SK-N-SH (cell line): ENCODE measurements at regions not wholly inside any gene's neighbourhood (a gene's known extent, or its start where the extent isn't known, plus 50 kb on each side); places are given as distances from the start of the nearest gene placed in this dataset.

Source experiments
- CTCF ChIA-PET: fragments of 300-600, 350-600 bp; formaldehyde crosslinking; extraction: SDS; loops from one replicate; lab custom pipeline; 2021; lab: Yijun Ruan, JAX
- POLR2A ChIA-PET: fragments of 350-600 bp; sonication (Branson Sonifier 250); formaldehyde crosslinking; extraction: SDS; loops from one replicate; lab custom pipeline; 2020; ENCODE audit warnings: antibody characterized with exemption, inconsistent platforms; lab: Yijun Ruan, JAX
- DNase-seq: peaks from one replicate; pipeline ENCODE4 v3.0.0; 2012
- H2AFZ ChIP-seq: fragments of 200-600 bp; sonication (generic); 2 replicates; pipeline ENCODE4 v1.8.1; 2016; ENCODE audit warnings: antibody characterized with exemption, mild to moderate bottlenecking, low read depth
- H3F3A ChIP-seq: fragments of 200-600 bp; sonication (generic); replicated peaks from 2 replicates; pipeline ENCODE3; 2016; ENCODE audit warnings: antibody characterized with exemption, mild to moderate bottlenecking; ENCODE audit not compliant: insufficient read depth
- H3K27ac ChIP-seq, 2 experiments: fragments of 200-500 bp in 1 of 2; fragments of 200-600 bp in 1 of 2; sonication (Bioruptor generic) in 1 of 2; sonication (generic), shearing (Covaris generic) in 1 of 2; 2 replicates each; pipeline versions ENCODE4 v1.5.1 to v1.6.1; 2014 to 2016; ENCODE audit warnings: low read depth in 2 of 2, inconsistent platforms in 1 of 2, low read length in 1 of 2, mild to moderate bottlenecking in 1 of 2, mixed read lengths in 1 of 2
- H3K27me3 ChIP-seq: fragments of 200-600 bp; sonication (generic), shearing (Covaris generic); 2 replicates; pipeline ENCODE4 v1.6.1; 2016; ENCODE audit warnings: mixed run types; ENCODE audit not compliant: insufficient read depth
- H3K36me3 ChIP-seq, 2 experiments: fragments of 200-500 bp in 1 of 2; fragments of 200-600 bp in 1 of 2; sonication (Bioruptor generic) in 1 of 2; sonication (generic) in 1 of 2; replicated peaks in 1 of 2; 2 replicates each; pipeline versions ENCODE3 to v1.5.1; 2014 to 2016; ENCODE audit warnings: low read length in 1 of 2, mild to moderate bottlenecking in 1 of 2; ENCODE audit not compliant: insufficient read depth in 2 of 2, control insufficient read depth in 1 of 2
- H3K4me1 ChIP-seq, 2 experiments: fragments of 200-500 bp in 1 of 2; fragments of 200-600 bp in 1 of 2; sonication (Bioruptor generic) in 1 of 2; sonication (generic), shearing (Covaris generic) in 1 of 2; 2 replicates each; pipeline versions ENCODE4 v1.5.1 to v1.6.1; 2014 to 2016; ENCODE audit warnings: low read depth in 1 of 2, low read length in 1 of 2, mixed run types in 1 of 2; ENCODE audit not compliant: insufficient read depth in 2 of 2, control insufficient read depth in 1 of 2
- H3K4me2 ChIP-seq: fragments of 200-600 bp; sonication (generic), shearing (Covaris generic); 2 replicates; pipeline ENCODE4 v1.6.1; 2017; ENCODE audit warnings: mixed run types
- H3K4me3 ChIP-seq, 2 experiments: fragments of 200-500 bp in 1 of 2; fragments of 200-600 bp in 1 of 2; sonication (Bioruptor generic) in 1 of 2; sonication (generic), shearing (Covaris generic) in 1 of 2; 2 replicates each; pipeline versions ENCODE4 v1.5.1 to v1.8.1; 2014 to 2016; ENCODE audit warnings: low read depth in 2 of 2, inconsistent platforms in 1 of 2, low read length in 1 of 2, mild to moderate bottlenecking in 1 of 2, mixed read lengths in 1 of 2, moderate library complexity in 1 of 2
- H3K79me2 ChIP-seq: fragments of 200-600 bp; sonication (generic); 2 replicates; pipeline ENCODE4 v1.8.1; 2017; ENCODE audit warnings: mild to moderate bottlenecking; ENCODE audit not compliant: insufficient read depth
- H3K9ac ChIP-seq: fragments of 200-600 bp; sonication (generic); 2 replicates; pipeline ENCODE4 v1.6.1; 2017; ENCODE audit warnings: mixed run types
- H3K9me2 ChIP-seq: fragments of 200-600 bp; sonication (generic); 2 replicates; pipeline ENCODE4 v1.6.1; 2017; ENCODE audit warnings: mixed run types
- H3K9me3 ChIP-seq: fragments of 200-600 bp; sonication (generic); 2 replicates; pipeline ENCODE4 v1.6.1; 2017; ENCODE audit warnings: mixed run types, mild to moderate bottlenecking, moderate library complexity
- H4K20me1 ChIP-seq: fragments of 200-600 bp; sonication (generic); 2 replicates; pipeline ENCODE4 v1.6.1; 2017; ENCODE audit warnings: mild to moderate bottlenecking, mixed run types; ENCODE audit not compliant: insufficient read depth
- CHD2 ChIP-seq: fragments of 150-350 bp; IDR thresholded peaks from 2 replicates; pipeline ENCODE4 v1.6.1; 2018; ENCODE audit warnings: low read length; ENCODE audit not compliant: partially characterized antibody
- ELF1 ChIP-seq: IDR thresholded peaks from 2 replicates; pipeline ENCODE4 v1.4.0; 2012
- EZH2phosphoT487 ChIP-seq: fragments of 200-600 bp; sonication (generic); IDR thresholded peaks from 2 replicates; pipeline ENCODE4 v1.6.1; 2017; ENCODE audit warnings: low read depth, mixed run types, mild to moderate bottlenecking, antibody characterized with exemption, moderate library complexity, borderline replicate concordance
- FOSL2 ChIP-seq: IDR thresholded peaks from 2 replicates; pipeline ENCODE4 v1.4.0; 2012; ENCODE audit warnings: low read depth, mild to moderate bottlenecking, moderate library complexity, borderline replicate concordance
- FOXJ3 ChIP-seq: sonication (generic); formaldehyde crosslinking; IDR thresholded peaks from 2 replicates; pipeline ENCODE4 v1.5.1; 2020; ENCODE audit warnings: mild to moderate bottlenecking, missing genetic modification reagents
- FOXM1 ChIP-seq: IDR thresholded peaks from 2 replicates; pipeline ENCODE4 v1.4.0; 2012; ENCODE audit warnings: low read depth, mild to moderate bottlenecking
- JUND ChIP-seq: IDR thresholded peaks from 2 replicates; pipeline ENCODE4 v1.4.0; 2012
- MEF2A ChIP-seq: IDR thresholded peaks from 2 replicates; pipeline ENCODE4 v1.4.0; 2012; ENCODE audit warnings: low read depth, borderline replicate concordance
- MXI1 ChIP-seq: IDR thresholded peaks from 2 replicates; pipeline ENCODE4 v1.6.1; 2012; ENCODE audit warnings: mild to moderate bottlenecking, low read depth, low read length, improper control_type of control experiment
- NFIC ChIP-seq: IDR thresholded peaks from 2 replicates; pipeline ENCODE4 v1.4.0; 2012; ENCODE audit warnings: borderline replicate concordance
- NRF1 ChIP-seq: IDR thresholded peaks from 2 replicates; pipeline ENCODE4 v1.6.1; 2012; ENCODE audit warnings: low read depth, mild to moderate bottlenecking, low read length
- POLR2AphosphoS5 ChIP-seq: IDR thresholded peaks from 2 replicates; pipeline ENCODE4 v1.6.1; 2012; ENCODE audit warnings: low read depth, low read length
- RXRA ChIP-seq: IDR thresholded peaks from 2 replicates; pipeline ENCODE4 v1.4.0; 2012; ENCODE audit warnings: low read depth, mild to moderate bottlenecking, borderline replicate concordance
- SMC3 ChIP-seq: IDR thresholded peaks from 2 replicates; pipeline ENCODE4 v1.6.1; 2012; ENCODE audit warnings: low read depth, low read length, improper control_type of control experiment
- TEAD4 ChIP-seq: IDR thresholded peaks from 2 replicates; pipeline ENCODE4 v1.4.0; 2012; ENCODE audit warnings: mild to moderate bottlenecking, borderline replicate concordance; ENCODE audit not compliant: insufficient read depth
- WGBS: methylation state at CpG from one replicate; pipeline ENCODE4 v1.1.6; 2017; ENCODE audit warnings: low lambda C conversion rate; 5-methylcytosine and 5-hydroxymethylcytosine counted together
- TF ChIP-seq, protein P1 (sequence below): fragments of 200-600 bp; sonication (generic); IDR thresholded peaks from 2 replicates; pipeline ENCODE4 v1.6.1; 2017; ENCODE audit warnings: antibody characterized with exemption, mild to moderate bottlenecking, moderate library complexity
- TF ChIP-seq, protein P2 (sequence below): IDR thresholded peaks from 2 replicates; pipeline ENCODE4; 2012
- TF ChIP-seq, protein P3 (sequence below): IDR thresholded peaks from 2 replicates; pipeline ENCODE4 v1.4.0; 2012; ENCODE audit warnings: low read depth, borderline replicate concordance
- TF ChIP-seq, protein P4 (sequence below): IDR thresholded peaks from 2 replicates; pipeline ENCODE4 v1.6.1; 2012; ENCODE audit warnings: mild to moderate bottlenecking, low read depth, low read length, moderate library complexity

DNA sequence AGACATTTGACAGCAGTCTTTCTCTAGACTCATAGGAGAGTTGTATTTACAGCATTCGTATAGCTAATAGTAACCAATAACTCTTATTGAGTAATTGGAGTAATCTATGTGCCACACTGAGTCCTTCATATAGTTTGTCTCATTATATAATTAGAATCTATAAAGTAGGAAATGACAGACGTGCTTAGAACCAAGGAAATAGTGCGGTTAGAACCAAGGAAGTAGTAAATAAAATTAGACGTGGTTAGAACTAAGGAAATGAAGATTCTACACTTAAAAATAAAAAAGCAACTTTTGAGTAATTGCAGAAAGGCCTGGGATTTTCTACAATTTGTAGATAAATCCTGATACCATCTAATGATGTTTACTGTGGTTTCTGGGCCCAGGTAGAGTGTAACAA lies 107.8 kb upstream of the TNFSF11 start (continued):
- TF ChIP-seq NRF1 (no peak), TEAD4 (no peak), FOXJ3 (CRISPR knock-in tag) (no peak)
- TF ChIP-seq, protein P1, sequence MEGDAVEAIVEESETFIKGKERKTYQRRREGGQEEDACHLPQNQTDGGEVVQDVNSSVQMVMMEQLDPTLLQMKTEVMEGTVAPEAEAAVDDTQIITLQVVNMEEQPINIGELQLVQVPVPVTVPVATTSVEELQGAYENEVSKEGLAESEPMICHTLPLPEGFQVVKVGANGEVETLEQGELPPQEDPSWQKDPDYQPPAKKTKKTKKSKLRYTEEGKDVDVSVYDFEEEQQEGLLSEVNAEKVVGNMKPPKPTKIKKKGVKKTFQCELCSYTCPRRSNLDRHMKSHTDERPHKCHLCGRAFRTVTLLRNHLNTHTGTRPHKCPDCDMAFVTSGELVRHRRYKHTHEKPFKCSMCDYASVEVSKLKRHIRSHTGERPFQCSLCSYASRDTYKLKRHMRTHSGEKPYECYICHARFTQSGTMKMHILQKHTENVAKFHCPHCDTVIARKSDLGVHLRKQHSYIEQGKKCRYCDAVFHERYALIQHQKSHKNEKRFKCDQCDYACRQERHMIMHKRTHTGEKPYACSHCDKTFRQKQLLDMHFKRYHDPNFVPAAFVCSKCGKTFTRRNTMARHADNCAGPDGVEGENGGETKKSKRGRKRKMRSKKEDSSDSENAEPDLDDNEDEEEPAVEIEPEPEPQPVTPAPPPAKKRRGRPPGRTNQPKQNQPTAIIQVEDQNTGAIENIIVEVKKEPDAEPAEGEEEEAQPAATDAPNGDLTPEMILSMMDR: no peak

DNA sequence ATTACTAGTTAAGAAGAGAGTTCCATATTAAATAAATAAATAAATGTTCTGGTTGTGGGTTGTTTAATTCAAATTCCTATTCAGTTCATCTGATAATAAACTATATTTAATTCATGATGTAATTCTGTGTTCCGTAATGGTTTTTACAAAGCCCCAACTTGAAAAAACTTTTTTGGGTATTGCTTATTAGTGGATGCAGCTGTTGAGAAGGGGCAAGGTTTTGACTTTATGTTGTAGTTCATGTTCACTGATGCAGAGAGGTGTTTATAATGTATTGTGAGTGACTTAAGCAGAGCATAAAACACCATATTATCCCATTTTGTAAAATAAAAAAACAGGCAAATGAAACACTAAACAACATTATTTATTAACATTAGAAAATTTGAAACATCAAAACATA lies 107.3 kb upstream of the TNFSF11 start:
- Histone ChIP-seq H3K4me3 (no peak overlapping the region), H3K79me2 (no peaks in the 10 kb centered on the region), H2AFZ (no peak overlapping the region), H4K20me1 (no peaks in the 10 kb centered on the region), H3F3A (no peaks in the 10 kb centered on the region), H3K4me1 (no peaks in the 10 kb centered on the region), H3K27ac (no peak overlapping the region), H3K9me2 (no peaks in the 10 kb centered on the region), H3K9me3 (peaks cover 7% of the 10 kb centered on the region; the same call in 1 of the 2 replicates), H3K36me3 (no peaks in the 10 kb centered on the region), H3K27me3 (no peaks in the 10 kb centered on the region), H3K9ac (no peak overlapping the region), H3K4me2 (no peak overlapping the region)
- TF ChIP-seq, protein P2, sequence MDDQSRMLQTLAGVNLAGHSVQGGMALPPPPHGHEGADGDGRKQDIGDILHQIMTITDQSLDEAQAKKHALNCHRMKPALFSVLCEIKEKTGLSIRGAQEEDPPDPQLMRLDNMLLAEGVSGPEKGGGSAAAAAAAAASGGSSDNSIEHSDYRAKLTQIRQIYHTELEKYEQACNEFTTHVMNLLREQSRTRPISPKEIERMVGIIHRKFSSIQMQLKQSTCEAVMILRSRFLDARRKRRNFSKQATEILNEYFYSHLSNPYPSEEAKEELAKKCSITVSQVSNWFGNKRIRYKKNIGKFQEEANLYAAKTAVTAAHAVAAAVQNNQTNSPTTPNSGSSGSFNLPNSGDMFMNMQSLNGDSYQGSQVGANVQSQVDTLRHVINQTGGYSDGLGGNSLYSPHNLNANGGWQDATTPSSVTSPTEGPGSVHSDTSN: no peak
- TF ChIP-seq RXRA (no peak), ELF1 (no peak), CHD2 (no peak), MXI1 (no peak), MEF2A (no peak), FOXM1 (no peak), NFIC (no peak), JUND (no peak), FOSL2 (no peak), EZH2phosphoT487 (no peak), POLR2AphosphoS5 (no peak), SMC3 (no peak)
- TF ChIP-seq, protein P3, sequence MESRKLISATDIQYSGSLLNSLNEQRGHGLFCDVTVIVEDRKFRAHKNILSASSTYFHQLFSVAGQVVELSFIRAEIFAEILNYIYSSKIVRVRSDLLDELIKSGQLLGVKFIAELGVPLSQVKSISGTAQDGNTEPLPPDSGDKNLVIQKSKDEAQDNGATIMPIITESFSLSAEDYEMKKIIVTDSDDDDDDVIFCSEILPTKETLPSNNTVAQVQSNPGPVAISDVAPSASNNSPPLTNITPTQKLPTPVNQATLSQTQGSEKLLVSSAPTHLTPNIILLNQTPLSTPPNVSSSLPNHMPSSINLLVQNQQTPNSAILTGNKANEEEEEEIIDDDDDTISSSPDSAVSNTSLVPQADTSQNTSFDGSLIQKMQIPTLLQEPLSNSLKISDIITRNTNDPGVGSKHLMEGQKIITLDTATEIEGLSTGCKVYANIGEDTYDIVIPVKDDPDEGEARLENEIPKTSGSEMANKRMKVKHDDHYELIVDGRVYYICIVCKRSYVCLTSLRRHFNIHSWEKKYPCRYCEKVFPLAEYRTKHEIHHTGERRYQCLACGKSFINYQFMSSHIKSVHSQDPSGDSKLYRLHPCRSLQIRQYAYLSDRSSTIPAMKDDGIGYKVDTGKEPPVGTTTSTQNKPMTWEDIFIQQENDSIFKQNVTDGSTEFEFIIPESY: no peak
- TF ChIP-seq, protein P4, sequence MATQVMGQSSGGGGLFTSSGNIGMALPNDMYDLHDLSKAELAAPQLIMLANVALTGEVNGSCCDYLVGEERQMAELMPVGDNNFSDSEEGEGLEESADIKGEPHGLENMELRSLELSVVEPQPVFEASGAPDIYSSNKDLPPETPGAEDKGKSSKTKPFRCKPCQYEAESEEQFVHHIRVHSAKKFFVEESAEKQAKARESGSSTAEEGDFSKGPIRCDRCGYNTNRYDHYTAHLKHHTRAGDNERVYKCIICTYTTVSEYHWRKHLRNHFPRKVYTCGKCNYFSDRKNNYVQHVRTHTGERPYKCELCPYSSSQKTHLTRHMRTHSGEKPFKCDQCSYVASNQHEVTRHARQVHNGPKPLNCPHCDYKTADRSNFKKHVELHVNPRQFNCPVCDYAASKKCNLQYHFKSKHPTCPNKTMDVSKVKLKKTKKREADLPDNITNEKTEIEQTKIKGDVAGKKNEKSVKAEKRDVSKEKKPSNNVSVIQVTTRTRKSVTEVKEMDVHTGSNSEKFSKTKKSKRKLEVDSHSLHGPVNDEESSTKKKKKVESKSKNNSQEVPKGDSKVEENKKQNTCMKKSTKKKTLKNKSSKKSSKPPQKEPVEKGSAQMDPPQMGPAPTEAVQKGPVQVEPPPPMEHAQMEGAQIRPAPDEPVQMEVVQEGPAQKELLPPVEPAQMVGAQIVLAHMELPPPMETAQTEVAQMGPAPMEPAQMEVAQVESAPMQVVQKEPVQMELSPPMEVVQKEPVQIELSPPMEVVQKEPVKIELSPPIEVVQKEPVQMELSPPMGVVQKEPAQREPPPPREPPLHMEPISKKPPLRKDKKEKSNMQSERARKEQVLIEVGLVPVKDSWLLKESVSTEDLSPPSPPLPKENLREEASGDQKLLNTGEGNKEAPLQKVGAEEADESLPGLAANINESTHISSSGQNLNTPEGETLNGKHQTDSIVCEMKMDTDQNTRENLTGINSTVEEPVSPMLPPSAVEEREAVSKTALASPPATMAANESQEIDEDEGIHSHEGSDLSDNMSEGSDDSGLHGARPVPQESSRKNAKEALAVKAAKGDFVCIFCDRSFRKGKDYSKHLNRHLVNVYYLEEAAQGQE: no peak
- TF ChIP-seq, protein P1: no peak
- no peak for DNase-seq
- ChIA-PET POLR2A (no interaction called here), CTCF (no interaction called here)
- WGBS: 90% methylated on average over 1 of the region's 1 CpG
